ENCODE measurements at regions not wholly inside any gene's neighbourhood (a gene's known extent, or its start where the extent isn't known, plus 50 kb on each side); places are given as distances from the start of the nearest gene placed in this dataset.

GRCh38 chr15:66982816-66983215 lies 82.6 kb upstream of the SMAD3 start (continued):
- no peak for TF ChIP-seq CHD7 (IDR thresholded peaks at IDR 0.05; ENCODE audit: insufficient replicate concordance, low read length)
